Neural cell (in vitro differentiated cells): ENCODE measurements at regions not wholly inside any gene's neighbourhood (a gene's known extent, or its start where the extent isn't known, plus 50 kb on each side); places are given as distances from the start of the nearest gene placed in this dataset.

Source experiments
- H2AFZ ChIP-seq: fragments of 200-600, 300-800 bp; sonication (generic), shearing (Covaris generic); 2 replicates; pipeline ENCODE4 v1.6.0; 2014; ENCODE audit warnings: low read depth, mild to moderate bottlenecking, antibody characterized with exemption, low read length, moderate library complexity
- H3F3A ChIP-seq: fragments of 200-600 bp; shearing (Covaris generic); 2 replicates; pipeline ENCODE4 v1.6.1; 2016; ENCODE audit warnings: mild to moderate bottlenecking, moderate library complexity, mixed read lengths, antibody characterized with exemption, low read length; ENCODE audit not compliant: insufficient read depth, poor library complexity, severe bottlenecking
- H3K27ac ChIP-seq: fragments of 200-600, 300-800 bp; sonication (generic), shearing (Covaris generic); 2 replicates; pipeline ENCODE4 v1.5.1; 2014; ENCODE audit warnings: mild to moderate bottlenecking, low read length, moderate library complexity
- H3K27me3 ChIP-seq: fragments of 300-800, 200-600 bp; sonication (generic), shearing (Covaris generic); 2 replicates; pipeline ENCODE4 v1.6.0; 2014; ENCODE audit warnings: mild to moderate bottlenecking, low read depth, low read length, moderate library complexity; ENCODE audit not compliant: insufficient read depth
- H3K36me3 ChIP-seq: fragments of 300-800, 200-600 bp; sonication (generic), shearing (Covaris generic); 2 replicates; pipeline ENCODE4 v1.5.1; 2014; ENCODE audit warnings: mild to moderate bottlenecking, antibody characterized with exemption, low read length, moderate library complexity; ENCODE audit not compliant: insufficient read depth
- H3K4me2 ChIP-seq: fragments of 300-800, 200-600 bp; sonication (generic), shearing (Covaris generic); 2 replicates; pipeline ENCODE4 v1.6.0; 2014; ENCODE audit warnings: mild to moderate bottlenecking, low read length
- H3K4me3 ChIP-seq: fragments of 300-800, 200-600 bp; sonication (generic), shearing (Covaris generic); 2 replicates; pipeline ENCODE4 v1.5.1; 2014; ENCODE audit warnings: mild to moderate bottlenecking, low read length, moderate library complexity
- H3K79me2 ChIP-seq: fragments of 200-600 bp; shearing (Covaris generic); replicated peaks from 2 replicates; pipeline ENCODE4 v1.6.0; 2014; ENCODE audit warnings: mild to moderate bottlenecking, low read length, moderate library complexity; ENCODE audit not compliant: insufficient read depth
- H3K9ac ChIP-seq: fragments of 300-800, 200-600 bp; sonication (generic), shearing (Covaris generic); 2 replicates; pipeline ENCODE4 v1.6.1; 2016; ENCODE audit warnings: mild to moderate bottlenecking, low read length, mixed read lengths
- H3K9me2 ChIP-seq: fragments of 200-600 bp; shearing (Covaris generic); 2 replicates; pipeline ENCODE4 v1.6.1; 2016; ENCODE audit warnings: mild to moderate bottlenecking, low read length, mixed read lengths; ENCODE audit not compliant: insufficient read depth
- H3K9me3 ChIP-seq: fragments of 200-600, 300-800 bp; sonication (generic), shearing (Covaris generic); 2 replicates; pipeline ENCODE4 v1.6.1; 2016; ENCODE audit warnings: mild to moderate bottlenecking, mixed run types, low read length, moderate library complexity, mixed read lengths
- H4K20me1 ChIP-seq: fragments of 200-600 bp; shearing (Covaris generic); 2 replicates; pipeline ENCODE4 v1.6.1; 2016; ENCODE audit warnings: mild to moderate bottlenecking, mixed run types; ENCODE audit not compliant: insufficient read depth
- EP300 ChIP-seq: fragments of 450-650 bp; conservative IDR thresholded peaks from 2 replicates; pipeline ENCODE4 v1.6.1; 2014; ENCODE audit warnings: antibody characterized with exemption, mild to moderate bottlenecking, moderate library complexity; ENCODE audit not compliant: poor library complexity, severe bottlenecking
- EZH2 ChIP-seq: fragments of 200-600, 300-800 bp; shearing (Covaris generic), sonication (generic); IDR thresholded peaks from 2 replicates; pipeline ENCODE4 v1.6.1; 2014; ENCODE audit warnings: antibody characterized with exemption, low read length, borderline replicate concordance, mild to moderate bottlenecking; ENCODE audit not compliant: insufficient read depth, poor library complexity, severe bottlenecking
- MXI1 ChIP-seq: fragments of 450-650 bp; conservative IDR thresholded peaks from 2 replicates; pipeline ENCODE4 v1.6.1; 2014; ENCODE audit warnings: antibody characterized with exemption, mild to moderate bottlenecking; ENCODE audit not compliant: poor library complexity, severe bottlenecking
- POLR2AphosphoS5 ChIP-seq: IDR thresholded peaks from 2 replicates; pipeline ENCODE4 v1.6.1; 2012
- RAD21 ChIP-seq: fragments of 450-650 bp; conservative IDR thresholded peaks from 2 replicates; pipeline ENCODE4 v1.6.1; 2014; ENCODE audit warnings: antibody characterized with exemption, mild to moderate bottlenecking, moderate library complexity
- SMC3 ChIP-seq: fragments of 450-650 bp; conservative IDR thresholded peaks from 2 replicates; pipeline ENCODE4 v1.6.1; 2014; ENCODE audit warnings: antibody characterized with exemption, mild to moderate bottlenecking, moderate library complexity; ENCODE audit not compliant: poor library complexity
- TAF1 ChIP-seq: IDR thresholded peaks from 2 replicates; pipeline ENCODE4 v1.6.1; 2012; ENCODE audit warnings: low read depth
- TF ChIP-seq, protein P1 (sequence below): fragments of 450-650 bp; IDR thresholded peaks from 2 replicates; pipeline ENCODE4 v1.5.1; 2014; ENCODE audit warnings: antibody characterized with exemption, mild to moderate bottlenecking, moderate library complexity; ENCODE audit not compliant: poor library complexity, severe bottlenecking
- TF ChIP-seq, protein P2 (sequence below): IDR thresholded peaks from 2 replicates; pipeline ENCODE4 v1.6.1; 2012; ENCODE audit warnings: borderline replicate concordance

DNA sequence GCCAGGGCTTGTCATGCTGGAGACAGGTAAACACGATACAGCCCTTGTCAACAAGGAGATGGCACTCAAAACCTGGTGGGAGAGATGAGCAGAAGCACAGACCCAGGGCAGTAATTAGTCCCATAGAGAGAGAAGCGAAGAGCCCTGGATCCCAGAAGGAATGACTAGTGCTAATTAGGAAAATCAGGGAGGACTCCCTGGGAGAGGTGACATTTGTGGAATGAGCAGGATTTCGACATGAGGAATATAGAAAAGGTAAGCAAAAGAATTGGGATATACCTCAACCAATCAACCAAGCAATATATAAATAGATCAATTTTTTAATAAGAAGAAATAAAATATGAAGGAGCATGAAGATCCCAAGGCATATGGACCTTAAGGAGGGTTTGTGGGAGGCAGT lies 98.5 kb upstream of the GJB5 start:
- Histone ChIP-seq H3K27ac (no peak overlapping the region), H3F3A (no peaks in the 10 kb centered on the region), H3K79me2 (no peaks in the 10 kb centered on the region), H3K9ac (no peak overlapping the region), H3K4me2 (no peak overlapping the region), H3K27me3 (no peaks in the 10 kb centered on the region), H3K4me3 (no peak overlapping the region), H3K9me3 (no peaks in the 10 kb centered on the region), H2AFZ (no peak overlapping the region), H3K9me2 (no peaks in the 10 kb centered on the region), H3K36me3 (no peaks in the 10 kb centered on the region), H4K20me1 (no peaks in the 10 kb centered on the region)
- no peak for TF ChIP-seq EP300
- TF ChIP-seq EZH2: no peak
- no peak for TF ChIP-seq POLR2AphosphoS5
- TF ChIP-seq TAF1: no peak
- TF ChIP-seq SMC3: no peak
- no peak for TF ChIP-seq RAD21
- TF ChIP-seq, protein P1, sequence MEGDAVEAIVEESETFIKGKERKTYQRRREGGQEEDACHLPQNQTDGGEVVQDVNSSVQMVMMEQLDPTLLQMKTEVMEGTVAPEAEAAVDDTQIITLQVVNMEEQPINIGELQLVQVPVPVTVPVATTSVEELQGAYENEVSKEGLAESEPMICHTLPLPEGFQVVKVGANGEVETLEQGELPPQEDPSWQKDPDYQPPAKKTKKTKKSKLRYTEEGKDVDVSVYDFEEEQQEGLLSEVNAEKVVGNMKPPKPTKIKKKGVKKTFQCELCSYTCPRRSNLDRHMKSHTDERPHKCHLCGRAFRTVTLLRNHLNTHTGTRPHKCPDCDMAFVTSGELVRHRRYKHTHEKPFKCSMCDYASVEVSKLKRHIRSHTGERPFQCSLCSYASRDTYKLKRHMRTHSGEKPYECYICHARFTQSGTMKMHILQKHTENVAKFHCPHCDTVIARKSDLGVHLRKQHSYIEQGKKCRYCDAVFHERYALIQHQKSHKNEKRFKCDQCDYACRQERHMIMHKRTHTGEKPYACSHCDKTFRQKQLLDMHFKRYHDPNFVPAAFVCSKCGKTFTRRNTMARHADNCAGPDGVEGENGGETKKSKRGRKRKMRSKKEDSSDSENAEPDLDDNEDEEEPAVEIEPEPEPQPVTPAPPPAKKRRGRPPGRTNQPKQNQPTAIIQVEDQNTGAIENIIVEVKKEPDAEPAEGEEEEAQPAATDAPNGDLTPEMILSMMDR: no peak
- no peak for TF ChIP-seq MXI1
- TF ChIP-seq, protein P2, sequence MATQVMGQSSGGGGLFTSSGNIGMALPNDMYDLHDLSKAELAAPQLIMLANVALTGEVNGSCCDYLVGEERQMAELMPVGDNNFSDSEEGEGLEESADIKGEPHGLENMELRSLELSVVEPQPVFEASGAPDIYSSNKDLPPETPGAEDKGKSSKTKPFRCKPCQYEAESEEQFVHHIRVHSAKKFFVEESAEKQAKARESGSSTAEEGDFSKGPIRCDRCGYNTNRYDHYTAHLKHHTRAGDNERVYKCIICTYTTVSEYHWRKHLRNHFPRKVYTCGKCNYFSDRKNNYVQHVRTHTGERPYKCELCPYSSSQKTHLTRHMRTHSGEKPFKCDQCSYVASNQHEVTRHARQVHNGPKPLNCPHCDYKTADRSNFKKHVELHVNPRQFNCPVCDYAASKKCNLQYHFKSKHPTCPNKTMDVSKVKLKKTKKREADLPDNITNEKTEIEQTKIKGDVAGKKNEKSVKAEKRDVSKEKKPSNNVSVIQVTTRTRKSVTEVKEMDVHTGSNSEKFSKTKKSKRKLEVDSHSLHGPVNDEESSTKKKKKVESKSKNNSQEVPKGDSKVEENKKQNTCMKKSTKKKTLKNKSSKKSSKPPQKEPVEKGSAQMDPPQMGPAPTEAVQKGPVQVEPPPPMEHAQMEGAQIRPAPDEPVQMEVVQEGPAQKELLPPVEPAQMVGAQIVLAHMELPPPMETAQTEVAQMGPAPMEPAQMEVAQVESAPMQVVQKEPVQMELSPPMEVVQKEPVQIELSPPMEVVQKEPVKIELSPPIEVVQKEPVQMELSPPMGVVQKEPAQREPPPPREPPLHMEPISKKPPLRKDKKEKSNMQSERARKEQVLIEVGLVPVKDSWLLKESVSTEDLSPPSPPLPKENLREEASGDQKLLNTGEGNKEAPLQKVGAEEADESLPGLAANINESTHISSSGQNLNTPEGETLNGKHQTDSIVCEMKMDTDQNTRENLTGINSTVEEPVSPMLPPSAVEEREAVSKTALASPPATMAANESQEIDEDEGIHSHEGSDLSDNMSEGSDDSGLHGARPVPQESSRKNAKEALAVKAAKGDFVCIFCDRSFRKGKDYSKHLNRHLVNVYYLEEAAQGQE: no peak

DNA sequence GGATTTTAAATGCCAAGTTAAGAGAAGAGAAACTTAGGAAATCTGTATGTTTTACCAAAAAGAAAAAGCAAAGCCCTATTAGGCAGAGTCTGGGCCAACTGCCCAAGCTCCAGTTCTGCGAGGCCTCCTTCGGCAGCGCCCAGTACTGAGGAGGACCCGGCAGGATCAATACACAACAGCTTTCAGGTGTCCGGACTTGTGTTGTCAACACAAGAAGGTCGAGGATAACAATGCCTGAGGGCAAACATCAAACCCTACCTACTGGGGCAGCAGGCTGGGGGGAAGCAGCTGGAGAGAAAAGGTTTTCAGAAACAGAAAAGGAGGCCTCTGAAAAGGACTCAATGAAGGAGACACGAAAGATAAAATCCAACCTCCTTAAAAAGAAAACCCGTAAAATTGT lies 98.1 kb upstream of the GJB5 start:
- Histone ChIP-seq H3K27ac (no peak overlapping the region), H3K36me3 (no peaks in the 10 kb centered on the region), H4K20me1 (no peaks in the 10 kb centered on the region), H3K9me2 (no peaks in the 10 kb centered on the region), H3K27me3 (no peaks in the 10 kb centered on the region), H2AFZ (no peak overlapping the region), H3K9me3 (no peaks in the 10 kb centered on the region), H3K4me3 (no peak overlapping the region), H3K79me2 (no peaks in the 10 kb centered on the region), H3K9ac (no peak overlapping the region), H3F3A (no peaks in the 10 kb centered on the region), H3K4me2 (no peak overlapping the region)
- TF ChIP-seq, protein P1: no peak
- TF ChIP-seq MXI1 (no peak), EP300 (no peak), POLR2AphosphoS5 (no peak), SMC3 (no peak), TAF1 (no peak), EZH2 (no peak), RAD21 (no peak)
- TF ChIP-seq, protein P2: no peak
